ENCODE measurements at regions not wholly inside any gene's neighbourhood (a gene's known extent, or its start where the extent isn't known, plus 50 kb on each side); places are given as distances from the start of the nearest gene placed in this dataset.

DNA sequence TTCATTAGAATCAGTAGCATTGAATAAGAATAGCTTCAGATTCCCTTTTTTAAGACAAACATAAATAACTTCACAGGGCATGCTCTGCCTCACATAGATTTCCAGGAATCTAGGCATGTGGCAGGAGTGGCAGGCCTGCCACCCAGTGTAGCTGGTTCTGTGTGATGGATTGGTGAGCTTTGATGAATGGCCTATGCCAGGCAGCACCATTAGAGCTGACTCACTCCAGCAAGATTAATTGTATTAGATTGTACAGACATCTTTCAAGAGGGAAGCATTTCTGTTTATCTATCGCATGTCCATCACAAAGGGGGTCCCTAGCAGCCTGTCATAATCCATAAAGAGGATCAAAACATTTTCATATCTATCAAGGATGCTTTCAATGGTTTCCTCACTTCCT, 71.9 kb downstream of the NAA11 start:
- TF ChIP-seq, protein P1, sequence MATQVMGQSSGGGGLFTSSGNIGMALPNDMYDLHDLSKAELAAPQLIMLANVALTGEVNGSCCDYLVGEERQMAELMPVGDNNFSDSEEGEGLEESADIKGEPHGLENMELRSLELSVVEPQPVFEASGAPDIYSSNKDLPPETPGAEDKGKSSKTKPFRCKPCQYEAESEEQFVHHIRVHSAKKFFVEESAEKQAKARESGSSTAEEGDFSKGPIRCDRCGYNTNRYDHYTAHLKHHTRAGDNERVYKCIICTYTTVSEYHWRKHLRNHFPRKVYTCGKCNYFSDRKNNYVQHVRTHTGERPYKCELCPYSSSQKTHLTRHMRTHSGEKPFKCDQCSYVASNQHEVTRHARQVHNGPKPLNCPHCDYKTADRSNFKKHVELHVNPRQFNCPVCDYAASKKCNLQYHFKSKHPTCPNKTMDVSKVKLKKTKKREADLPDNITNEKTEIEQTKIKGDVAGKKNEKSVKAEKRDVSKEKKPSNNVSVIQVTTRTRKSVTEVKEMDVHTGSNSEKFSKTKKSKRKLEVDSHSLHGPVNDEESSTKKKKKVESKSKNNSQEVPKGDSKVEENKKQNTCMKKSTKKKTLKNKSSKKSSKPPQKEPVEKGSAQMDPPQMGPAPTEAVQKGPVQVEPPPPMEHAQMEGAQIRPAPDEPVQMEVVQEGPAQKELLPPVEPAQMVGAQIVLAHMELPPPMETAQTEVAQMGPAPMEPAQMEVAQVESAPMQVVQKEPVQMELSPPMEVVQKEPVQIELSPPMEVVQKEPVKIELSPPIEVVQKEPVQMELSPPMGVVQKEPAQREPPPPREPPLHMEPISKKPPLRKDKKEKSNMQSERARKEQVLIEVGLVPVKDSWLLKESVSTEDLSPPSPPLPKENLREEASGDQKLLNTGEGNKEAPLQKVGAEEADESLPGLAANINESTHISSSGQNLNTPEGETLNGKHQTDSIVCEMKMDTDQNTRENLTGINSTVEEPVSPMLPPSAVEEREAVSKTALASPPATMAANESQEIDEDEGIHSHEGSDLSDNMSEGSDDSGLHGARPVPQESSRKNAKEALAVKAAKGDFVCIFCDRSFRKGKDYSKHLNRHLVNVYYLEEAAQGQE (IDR thresholded peaks at IDR 0.05; ENCODE audit: low read depth): no peak
- no peak for TF ChIP-seq MAX (IDR thresholded peaks at IDR 0.05)
- no peak for TF ChIP-seq EP300 (IDR thresholded peaks at IDR 0.05; ENCODE audit: borderline replicate concordance)
- no peak for TF ChIP-seq TCF12 (IDR thresholded peaks at IDR 0.05; ENCODE audit: low read depth)
- no peak for TF ChIP-seq FOXM1 (IDR thresholded peaks at IDR 0.05; ENCODE audit: borderline replicate concordance, low read depth)
- TF ChIP-seq CEBPB (IDR thresholded peaks at IDR 0.05): no peak
- no peak for TF ChIP-seq TAF1 (IDR thresholded peaks at IDR 0.05; ENCODE audit: low read depth)
- TF ChIP-seq EGR1 (IDR thresholded peaks at IDR 0.05): no peak

Data from Ishikawa (cell line).